HUES48 (cell line): ENCODE measurements at regions not wholly inside any gene's neighbourhood (a gene's known extent, or its start where the extent isn't known, plus 50 kb on each side); places are given as distances from the start of the nearest gene placed in this dataset.
"Not testable (repeated sequence)": the region's sequence is repeated elsewhere in the genome, so short reads cannot be mapped to it uniquely, and the experiment has no call there.

Experiments
- H3K27ac ChIP-seq: one replicate; pipeline ENCODE4 v1.7.0; 2013; ENCODE audit warnings: low read depth, low read length, inconsistent platforms
- H3K27me3 ChIP-seq: 2 replicates; pipeline ENCODE4 v1.6.1; 2013; ENCODE audit warnings: mild to moderate bottlenecking, low read length; ENCODE audit not compliant: control insufficient read depth, insufficient read depth
- H3K36me3 ChIP-seq: 2 replicates; pipeline ENCODE4 v1.6.1; 2013; ENCODE audit warnings: low read length; ENCODE audit not compliant: control insufficient read depth, insufficient read depth
- H3K4me1 ChIP-seq: 2 replicates; pipeline ENCODE4 v1.6.1; 2013; ENCODE audit warnings: mild to moderate bottlenecking, low read length; ENCODE audit not compliant: control insufficient read depth, insufficient read depth
- H3K4me3 ChIP-seq: 2 replicates; pipeline ENCODE4 v1.5.1; 2013; ENCODE audit warnings: mild to moderate bottlenecking, low read depth, low read length
- H3K9ac ChIP-seq: 2 replicates; pipeline ENCODE4 v1.6.1; 2013; ENCODE audit warnings: mild to moderate bottlenecking, low read depth, low read length, moderate library complexity
- H3K9me3 ChIP-seq: 2 replicates; pipeline ENCODE4 v1.6.1; 2013; ENCODE audit warnings: low read length; ENCODE audit not compliant: control insufficient read depth, insufficient read depth

GRCh38 chrX:125150231-125150630 is 169.4 kb upstream of the TEX13C start:
- no peaks in the 10 kb centered on the region for H3K36me3 ChIP-seq
- H3K4me1 ChIP-seq, result peaks cover 17% of the 10 kb centered on the region
- no peaks in the 10 kb centered on the region for H3K9me3 ChIP-seq
- H3K27me3 ChIP-seq, result 0 out of 2 replicates have a peak, but pooled peaks cover 8% of the 10 kb centered on the region
- no peak overlapping the region for H3K27ac ChIP-seq
- no peak overlapping the region for H3K4me3 ChIP-seq
- no peak overlapping the region for H3K9ac ChIP-seq

- Histone ChIP-seq H3K9me3 (no peaks in the 10 kb centered on the region), H3K27me3 (0 out of 2 replicates have a peak, but pooled peaks cover 8% of the 10 kb centered on the region), H3K4me3 (no peak overlapping the region), H3K9ac (no peak overlapping the region), H3K27ac (no peak overlapping the region), H3K36me3 (no peaks in the 10 kb centered on the region), H3K4me1 (peaks cover 17% of the 10 kb centered on the region)
Observed at GRCh38 chrX:125151146-125151545, 168.5 kb upstream of the TEX13C start.

- Histone ChIP-seq H3K9me3 (no peaks in the 10 kb centered on the region), H3K4me3 (no peak overlapping the region), H3K36me3 (no peaks in the 10 kb centered on the region), H3K27ac (no peak overlapping the region), H3K27me3 (0 out of 2 replicates have a peak, but pooled peaks cover 8% of the 10 kb centered on the region), H3K9ac (no peak overlapping the region), H3K4me1 (peaks cover 17% of the 10 kb centered on the region)
Observed at GRCh38 chrX:125152011-125152410, 167.7 kb upstream of the TEX13C start.

- Histone ChIP-seq H3K27me3 (peaks cover 8% of the 10 kb centered on the region; the same call in 1 of the 2 replicates), H3K4me3 (no peak overlapping the region), H3K9me3 (no peaks in the 10 kb centered on the region), H3K27ac (no peak overlapping the region), H3K36me3 (no peaks in the 10 kb centered on the region), H3K9ac (no peak overlapping the region), H3K4me1 (peaks cover 17% of the 10 kb centered on the region)
Observed at GRCh38 chrX:125153621-125154020, 166.1 kb upstream of the TEX13C start.

GRCh38 chrX:125154288-125155257 is 165.1 kb upstream of the TEX13C start:
- H3K9me3 ChIP-seq, H3K27me3 ChIP-seq, H3K9ac ChIP-seq, H3K27ac ChIP-seq, H3K4me3 ChIP-seq, H3K36me3 ChIP-seq: not testable (repeated sequence)
- peaks cover 17% of the 10 kb centered on the region for H3K4me1 ChIP-seq

- not testable (repeated sequence) for H3K27me3 ChIP-seq, H3K9me3 ChIP-seq, H3K36me3 ChIP-seq, H3K9ac ChIP-seq, H3K27ac ChIP-seq, H3K4me3 ChIP-seq
- H3K4me1 ChIP-seq, result peaks cover 17% of the 10 kb centered on the region
Observed at GRCh38 chrX:125155296-125156033, 164.2 kb upstream of the TEX13C start.

- H3K9ac ChIP-seq, result no peak overlapping the region
- H3K4me1 ChIP-seq, result peaks cover 14% of the 10 kb centered on the region
- no peaks in the 10 kb centered on the region for H3K9me3 ChIP-seq
- H3K27me3 ChIP-seq, result no peaks in the 10 kb centered on the region
- no peaks in the 10 kb centered on the region for H3K36me3 ChIP-seq
- H3K4me3 ChIP-seq, result no peak overlapping the region
- no peak overlapping the region for H3K27ac ChIP-seq
Observed at GRCh38 chrX:125170459-125170858, 149.2 kb upstream of the TEX13C start.

DNA sequence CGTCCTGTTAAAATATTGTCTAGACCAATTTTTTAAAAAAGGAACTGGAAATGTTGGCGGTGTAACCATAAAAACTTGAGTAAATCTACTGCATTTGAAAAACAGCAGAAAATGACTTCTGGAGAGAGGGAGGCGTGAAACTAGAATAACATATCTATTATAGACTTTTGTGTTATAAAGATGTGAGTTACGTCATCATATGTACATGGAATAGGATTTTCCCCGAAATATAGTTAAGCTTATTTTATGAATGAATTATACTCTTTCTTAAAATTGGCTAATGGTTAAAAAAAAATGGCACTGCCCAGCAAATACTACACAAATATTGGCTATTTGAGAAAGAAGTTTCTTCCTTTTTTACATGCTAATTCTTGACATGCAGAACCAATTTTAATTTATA is 147.1 kb upstream of the TEX13C start:
- Histone ChIP-seq H3K36me3 (no peaks in the 10 kb centered on the region), H3K9ac (no peak overlapping the region), H3K27me3 (no peaks in the 10 kb centered on the region), H3K9me3 (no peaks in the 10 kb centered on the region), H3K4me1 (peaks cover 28% of the 10 kb centered on the region), H3K4me3 (no peak overlapping the region), H3K27ac (no peak overlapping the region)

- Histone ChIP-seq H3K9ac (no peak overlapping the region), H3K27ac (no peak overlapping the region), H3K4me1 (peaks cover 23% of the 10 kb centered on the region), H3K36me3 (no peaks in the 10 kb centered on the region), H3K4me3 (no peak overlapping the region), H3K27me3 (no peaks in the 10 kb centered on the region; the same call in 1 of the 2 replicates), H3K9me3 (no peaks in the 10 kb centered on the region)
Observed at GRCh38 chrX:125175991-125176584, 143.6 kb upstream of the TEX13C start.

- Histone ChIP-seq H3K36me3 (no peaks in the 10 kb centered on the region), H3K27ac (no peak overlapping the region), H3K9me3 (no peaks in the 10 kb centered on the region), H3K4me3 (no peak overlapping the region), H3K9ac (no peak overlapping the region), H3K27me3 (no peaks in the 10 kb centered on the region; the same call in 1 of the 2 replicates), H3K4me1 (peaks cover 7% of the 10 kb centered on the region)
Observed at GRCh38 chrX:125193921-125194320, 125.8 kb upstream of the TEX13C start.
